ENCODE measurements at regions not wholly inside any gene's neighbourhood (a gene's known extent, or its start where the extent isn't known, plus 50 kb on each side); places are given as distances from the start of the nearest gene placed in this dataset.
"Not testable (repeated sequence)": the region's sequence is repeated elsewhere in the genome, so short reads cannot be mapped to it uniquely, and the experiment has no call there.

GRCh38 chr1:173257805-173258204 is 50.7 kb upstream of the TNFSF4 start:
- H3K4me3 Mint-ChIP-seq = no peak overlapping the region
- no peak overlapping the region for H3K27ac Mint-ChIP-seq
- H3K27me3 Mint-ChIP-seq = no peaks in the 10 kb centered on the region
- H3K9me3 Mint-ChIP-seq = peaks cover 29 to 33% of the 10 kb centered on the region in 2 donors
- no peaks in the 10 kb centered on the region for H3K4me1 Mint-ChIP-seq
- ATAC-seq (no peak), DNase-seq (no peak)

GRCh38 chr1:173258479-173259264 is 51.5 kb upstream of the TNFSF4 start:
- Mint-ChIP-seq H3K27ac (no peak overlapping the region), H3K4me1 (no peaks in the 10 kb centered on the region), H3K9me3 (peaks cover 32 to 33% of the 10 kb centered on the region in 2 donors), H3K4me3 (no peak overlapping the region), H3K27me3 (no peaks in the 10 kb centered on the region)
- DNase-seq (no peak), ATAC-seq (no peak)

- H3K27me3 Mint-ChIP-seq, H3K4me1 Mint-ChIP-seq, H3K4me3 Mint-ChIP-seq, H3K27ac Mint-ChIP-seq, ATAC-seq, DNase-seq: not testable (repeated sequence)
- H3K9me3 Mint-ChIP-seq = peaks cover 32 to 33% of the 10 kb centered on the region in 2 donors
Measured at GRCh38 chr1:173260329-173260728, 53.2 kb upstream of the TNFSF4 start.

GRCh38 chr1:173266841-173267240 is 59.7 kb upstream of the TNFSF4 start:
- Mint-ChIP-seq H3K4me3 (no peak overlapping the region), H3K27me3 (no peaks in the 10 kb centered on the region), H3K4me1 (peaks cover 10% of the 10 kb centered on the region), H3K27ac (no peak overlapping the region), H3K9me3 (peaks cover 5 to 18% of the 10 kb centered on the region in 2 donors)
- DNase-seq (no peak), ATAC-seq (no peak)

- Mint-ChIP-seq H3K27me3 (no peaks in the 10 kb centered on the region), H3K4me1 (peaks cover 10% of the 10 kb centered on the region), H3K27ac (peak overlapping the region in 1 of 2 donors; percentile 59), H3K9me3 (peaks cover 0 to 15% of the 10 kb centered on the region in 2 donors), H3K4me3 (no peak overlapping the region)
- no peak for ATAC-seq
- no peak for DNase-seq
Measured at GRCh38 chr1:173267453-173267945, 60.4 kb upstream of the TNFSF4 start.

GRCh38 chr1:173268261-173268660 is 61.1 kb upstream of the TNFSF4 start:
- Mint-ChIP-seq H3K4me1 (peaks cover 10% of the 10 kb centered on the region), H3K27me3 (no peaks in the 10 kb centered on the region), H3K27ac (no peak overlapping the region), H3K4me3 (no peak overlapping the region), H3K9me3 (peaks cover 0 to 11% of the 10 kb centered on the region in 2 donors)
- ATAC-seq (no peak), DNase-seq (no peak)

GRCh38 chr1:173268786-173269277 is 61.7 kb upstream of the TNFSF4 start:
- Mint-ChIP-seq H3K27ac (no peak overlapping the region), H3K4me1 (peaks cover 10% of the 10 kb centered on the region), H3K9me3 (peaks cover 0 to 11% of the 10 kb centered on the region in 2 donors), H3K27me3 (no peaks in the 10 kb centered on the region), H3K4me3 (no peak overlapping the region)
- DNase-seq (no peak), ATAC-seq (no peak)

- Mint-ChIP-seq H3K27ac (no peak overlapping the region), H3K27me3 (no peaks in the 10 kb centered on the region), H3K4me1 (peaks cover 10% of the 10 kb centered on the region), H3K9me3 (peaks cover 0 to 11% of the 10 kb centered on the region in 2 donors), H3K4me3 (no peak overlapping the region)
- DNase-seq = no peak
- ATAC-seq = no peak
Measured at GRCh38 chr1:173269490-173270230, 62.5 kb upstream of the TNFSF4 start.

- Mint-ChIP-seq H3K27ac (no peak overlapping the region), H3K4me3 (no peak overlapping the region), H3K27me3 (no peaks in the 10 kb centered on the region), H3K9me3 (peaks cover 0 to 11% of the 10 kb centered on the region in 2 donors), H3K4me1 (peaks cover 10% of the 10 kb centered on the region)
- ATAC-seq (no peak), DNase-seq (no peak)
Measured at GRCh38 chr1:173270243-173270642, 63.1 kb upstream of the TNFSF4 start.

GRCh38 chr1:173271021-173271420 is 63.9 kb upstream of the TNFSF4 start:
- not testable (repeated sequence) for DNase-seq

GRCh38 chr1:173275496-173275895 is 68.4 kb upstream of the TNFSF4 start:
- peaks cover 12% of the 10 kb centered on the region for H3K27me3 Mint-ChIP-seq
- peaks cover 15% of the 10 kb centered on the region for H3K4me1 Mint-ChIP-seq
- no peak overlapping the region for H3K4me3 Mint-ChIP-seq
- no peak overlapping the region for H3K27ac Mint-ChIP-seq
- DNase-seq = no peak
- ATAC-seq = no peak
- peaks cover 0 to 10% of the 10 kb centered on the region in 2 donors for H3K9me3 Mint-ChIP-seq

More at GRCh38 chr1:173271021-173271420, 63.9 kb upstream of the TNFSF4 start:
- not testable (repeated sequence) for ATAC-seq, H3K9me3 Mint-ChIP-seq, H3K4me3 Mint-ChIP-seq, H3K27ac Mint-ChIP-seq, H3K27me3 Mint-ChIP-seq
- peaks cover 10% of the 10 kb centered on the region for H3K4me1 Mint-ChIP-seq

- peak; percentile 99 for ATAC-seq
- H3K4me1 Mint-ChIP-seq = peaks cover 15% of the 10 kb centered on the region
Measured at GRCh38 chr1:173276922-173277800, 70.0 kb upstream of the TNFSF4 start.

GRCh38 chr1:173280899-173281660 is 73.9 kb upstream of the TNFSF4 start:
- ATAC-seq (no peak), DNase-seq (no peak)
- H3K27ac Mint-ChIP-seq = no peak overlapping the region
- H3K27me3 Mint-ChIP-seq = peaks cover 21% of the 10 kb centered on the region
- no peak overlapping the region for H3K4me3 Mint-ChIP-seq
- H3K9me3 Mint-ChIP-seq = peaks cover 0 to 10% of the 10 kb centered on the region in 2 donors
- H3K4me1 Mint-ChIP-seq = peaks cover 15% of the 10 kb centered on the region

More at GRCh38 chr1:173276922-173277800, 70.0 kb upstream of the TNFSF4 start:
- peak; percentile 9 to 40 for DNase-seq
- Mint-ChIP-seq H3K4me3 (no peak overlapping the region), H3K9me3 (peaks cover 0 to 10% of the 10 kb centered on the region in 2 donors), H3K27ac (no peak overlapping the region), H3K27me3 (peaks cover 12% of the 10 kb centered on the region)

- H3K27me3 Mint-ChIP-seq = peaks cover 9% of the 10 kb centered on the region
- no peak overlapping the region for H3K27ac Mint-ChIP-seq
- no peak for ATAC-seq
- no peak for DNase-seq
- peaks cover 2 to 13% of the 10 kb centered on the region in 2 donors for H3K9me3 Mint-ChIP-seq
- no peak overlapping the region for H3K4me3 Mint-ChIP-seq
- H3K4me1 Mint-ChIP-seq = peaks cover 7% of the 10 kb centered on the region
Measured at GRCh38 chr1:173285048-173285447, 77.9 kb upstream of the TNFSF4 start.

All from stimulated activated naive CD8-positive, alpha-beta T cell treated with anti-CD3 and anti-CD28 coated beads, Interleukin-15, amount 100 ng/mL, for 72 hours (primary cell).